ENCODE measurements at regions not wholly inside any gene's neighbourhood (a gene's known extent, or its start where the extent isn't known, plus 50 kb on each side); places are given as distances from the start of the nearest gene placed in this dataset.

- no peaks in the 10 kb centered on the region for H3K36me3 ChIP-seq (ENCODE audit: control insufficient read depth, low read length)
- H3K4me1 ChIP-seq (ENCODE audit: control insufficient read depth, low read length): no peaks in the 10 kb centered on the region
- H3K27ac ChIP-seq (ENCODE audit: low read depth, low read length): no peak overlapping the region
- no peak overlapping the region for H3K4me3 ChIP-seq (ENCODE audit: low read length)
- TF ChIP-seq EZH2phosphoT487 (IDR thresholded peaks at IDR 0.05; ENCODE audit: borderline replicate concordance, low read length) (no peak), CTCF (IDR thresholded peaks at IDR 0.05; ENCODE audit: low read depth, low read length, poor library complexity, severe bottlenecking) (no peak)
- no peaks in the 10 kb centered on the region for H4K20me1 ChIP-seq (ENCODE audit: control insufficient read depth, insufficient read depth, low read depth, low read length)
- no peaks in the 10 kb centered on the region for H3K79me2 ChIP-seq (ENCODE audit: control insufficient read depth, low read length)
- no peaks in the 10 kb centered on the region for H3K9me2 ChIP-seq (replicated peaks; ENCODE audit: control insufficient read depth, low read length)
- H3K9me3 ChIP-seq (ENCODE audit: control insufficient read depth, insufficient read depth, low read length): no peaks in the 10 kb centered on the region
- no peaks in the 10 kb centered on the region for H3F3A ChIP-seq (ENCODE audit: control insufficient read depth, insufficient read depth)
- H3K27me3 ChIP-seq (ENCODE audit: control insufficient read depth, low read length): peaks cover 2% of the 10 kb centered on the region; the same call in 1 of the 2 replicates
- H3K4me2 ChIP-seq (ENCODE audit: low read length): no peak overlapping the region
Observed at GRCh38 chr13:99740251-99740979, 231.2 kb downstream of the ZIC5 start.

GRCh38 chr13:99738626-99739025 is 232.9 kb downstream of the ZIC5 start:
- Histone ChIP-seq H4K20me1 (ENCODE audit: control insufficient read depth, insufficient read depth, low read depth, low read length) (no peaks in the 10 kb centered on the region), H3K4me1 (ENCODE audit: control insufficient read depth, low read length) (no peaks in the 10 kb centered on the region)

GRCh38 chr13:99737481-99738245 is 233.9 kb downstream of the ZIC5 start:
- Histone ChIP-seq H3K4me3 (ENCODE audit: low read length) (no peak overlapping the region), H3K9me2 (replicated peaks; ENCODE audit: control insufficient read depth, low read length) (no peaks in the 10 kb centered on the region), H3K36me3 (ENCODE audit: control insufficient read depth, low read length) (no peaks in the 10 kb centered on the region), H3K9me3 (ENCODE audit: control insufficient read depth, insufficient read depth, low read length) (no peaks in the 10 kb centered on the region), H3K27me3 (ENCODE audit: control insufficient read depth, low read length) (peaks cover 2% of the 10 kb centered on the region; the same call in 1 of the 2 replicates), H3F3A (ENCODE audit: control insufficient read depth, insufficient read depth) (no peaks in the 10 kb centered on the region), H4K20me1 (ENCODE audit: control insufficient read depth, insufficient read depth, low read depth, low read length) (no peaks in the 10 kb centered on the region), H3K27ac (ENCODE audit: low read depth, low read length) (no peak overlapping the region), H3K79me2 (ENCODE audit: control insufficient read depth, low read length) (no peaks in the 10 kb centered on the region), H3K4me1 (ENCODE audit: control insufficient read depth, low read length) (no peaks in the 10 kb centered on the region), H3K4me2 (ENCODE audit: low read length) (no peak overlapping the region)
- TF ChIP-seq CTCF (IDR thresholded peaks at IDR 0.05; ENCODE audit: low read depth, low read length, poor library complexity, severe bottlenecking): no peak
- no peak for TF ChIP-seq EZH2phosphoT487 (IDR thresholded peaks at IDR 0.05; ENCODE audit: borderline replicate concordance, low read length)

More at GRCh38 chr13:99738626-99739025, 232.9 kb downstream of the ZIC5 start:
- Histone ChIP-seq H3K4me3 (ENCODE audit: low read length) (no peak overlapping the region), H3F3A (ENCODE audit: control insufficient read depth, insufficient read depth) (no peaks in the 10 kb centered on the region), H3K79me2 (ENCODE audit: control insufficient read depth, low read length) (no peaks in the 10 kb centered on the region), H3K27me3 (ENCODE audit: control insufficient read depth, low read length) (peaks cover 2% of the 10 kb centered on the region; the same call in 1 of the 2 replicates), H3K9me2 (replicated peaks; ENCODE audit: control insufficient read depth, low read length) (no peaks in the 10 kb centered on the region), H3K27ac (ENCODE audit: low read depth, low read length) (no peak overlapping the region), H3K9me3 (ENCODE audit: control insufficient read depth, insufficient read depth, low read length) (no peaks in the 10 kb centered on the region), H3K4me2 (ENCODE audit: low read length) (no peak overlapping the region), H3K36me3 (ENCODE audit: control insufficient read depth, low read length) (no peaks in the 10 kb centered on the region)
- TF ChIP-seq EZH2phosphoT487 (IDR thresholded peaks at IDR 0.05; ENCODE audit: borderline replicate concordance, low read length): no peak
- no peak for TF ChIP-seq CTCF (IDR thresholded peaks at IDR 0.05; ENCODE audit: low read depth, low read length, poor library complexity, severe bottlenecking)
